ENCODE measurements at regions not wholly inside any gene's neighbourhood (a gene's known extent, or its start where the extent isn't known, plus 50 kb on each side); places are given as distances from the start of the nearest gene placed in this dataset.

- in situ Hi-C loops (cut with MboI; ENCODE audit: low sequenced_read_pairs), result no loop called here
These were observed 135.5 kb upstream of the FUT8 start for GRCh38 chr14:65277027-65277426.

- in situ Hi-C loops (cut with MboI; ENCODE audit: low sequenced_read_pairs), result no loop called here
These were observed 134.8 kb upstream of the FUT8 start for GRCh38 chr14:65277580-65278270.

DNA sequence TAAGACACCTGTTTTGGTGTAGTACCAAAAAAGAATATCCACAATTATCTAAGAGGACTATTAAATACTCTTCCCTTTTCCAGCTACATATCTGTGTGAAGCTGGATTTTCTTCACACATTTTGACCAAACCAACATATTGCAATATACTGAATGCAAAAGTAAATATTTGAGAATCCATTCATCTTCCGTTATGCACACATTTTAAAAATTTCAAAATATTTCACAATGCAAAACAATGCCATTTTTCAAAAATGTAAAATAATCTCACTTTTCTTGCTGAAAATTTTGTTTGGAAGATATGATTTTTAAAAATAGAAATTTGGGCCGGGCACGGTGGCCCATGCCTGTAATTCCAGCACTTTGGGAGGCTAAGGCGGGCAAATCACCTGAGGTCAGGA, 133.9 kb upstream of the FUT8 start:
- in situ Hi-C loops (cut with MboI; ENCODE audit: low sequenced_read_pairs), result no loop called here

DNA sequence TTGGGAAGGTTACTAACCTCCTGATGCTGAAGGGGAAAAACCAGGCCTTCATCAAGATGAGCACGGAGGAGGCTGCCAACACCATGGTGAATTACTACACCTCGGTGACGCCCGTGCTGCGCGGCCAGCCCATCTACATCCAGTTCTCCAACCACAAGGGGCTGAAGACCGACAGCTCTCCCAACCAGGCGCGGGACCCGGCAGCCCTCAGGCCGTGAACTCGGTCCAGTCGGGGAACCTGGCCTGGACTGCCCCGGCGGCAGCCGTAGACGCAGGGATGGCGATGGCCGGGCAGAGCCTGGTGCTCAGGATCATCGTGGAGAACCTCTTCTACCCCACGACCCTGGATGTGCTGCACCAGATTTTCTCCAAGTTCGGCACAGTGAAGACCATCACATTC, 133.0 kb upstream of the FUT8 start:
- in situ Hi-C loops (cut with MboI; ENCODE audit: low sequenced_read_pairs), result no loop called here

DNA sequence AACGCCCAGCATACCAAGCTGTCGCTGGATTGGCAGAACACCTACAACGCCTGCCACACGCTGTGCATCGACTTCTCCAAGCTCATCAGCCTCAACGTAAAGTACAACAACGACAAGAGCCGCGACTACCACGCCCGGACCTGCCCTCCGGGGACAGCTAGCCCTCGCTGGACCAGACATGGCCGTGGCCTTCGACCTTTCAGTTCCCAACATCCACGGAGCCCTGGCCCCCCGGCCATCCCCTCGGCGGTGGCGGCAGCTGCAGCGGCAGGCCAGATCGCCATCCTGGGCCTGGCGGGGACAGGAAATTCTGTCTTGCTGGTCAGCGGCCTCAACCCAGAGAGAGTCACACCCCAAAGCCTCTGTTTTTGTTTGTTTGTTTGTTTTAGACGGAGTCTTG, 132.6 kb upstream of the FUT8 start:
- in situ Hi-C loops (cut with MboI; ENCODE audit: low sequenced_read_pairs), result no loop called here

DNA sequence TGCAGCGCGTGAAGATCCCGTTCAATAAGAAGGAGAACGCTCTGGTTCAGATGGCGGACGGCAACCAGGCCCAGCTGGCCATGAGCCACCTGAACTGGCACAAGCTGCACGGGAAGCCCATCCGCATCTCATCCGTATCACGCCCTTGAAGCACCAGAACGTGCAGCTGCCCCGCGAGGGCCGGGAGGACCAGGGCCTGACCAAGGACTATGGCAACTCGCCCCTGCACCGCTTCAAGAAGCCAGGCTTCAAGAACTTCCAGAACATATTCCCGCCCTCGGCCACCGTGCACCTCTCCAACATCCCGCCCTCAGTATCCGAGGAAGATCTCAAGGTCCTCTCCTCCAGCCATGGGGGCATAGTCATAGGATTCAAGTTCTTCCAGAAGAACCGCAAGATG, 131.9 kb upstream of the FUT8 start:
- in situ Hi-C loops (cut with MboI; ENCODE audit: low sequenced_read_pairs), result no loop called here

GRCh38 chr14:65281991-65282895, 130.3 kb upstream of the FUT8 start:
- in situ Hi-C loops (cut with MboI; ENCODE audit: low sequenced_read_pairs), result no loop called here

DNA sequence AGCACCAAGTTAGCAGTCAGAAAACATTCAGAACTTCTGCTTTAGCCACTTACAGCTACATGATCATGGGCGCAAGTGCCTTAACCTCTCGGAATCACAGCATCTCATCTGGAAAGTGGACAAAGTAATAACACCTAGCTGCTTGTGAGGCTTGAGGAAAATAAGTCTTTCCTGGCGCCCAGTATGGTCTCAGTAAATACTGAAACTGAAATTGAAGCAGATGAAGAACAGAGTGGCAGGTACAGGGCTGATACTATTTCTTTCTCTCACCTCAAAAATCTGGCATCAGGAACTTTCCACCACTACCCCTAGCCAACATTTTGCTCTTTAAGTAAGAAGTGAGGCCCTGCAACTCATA, 129.7 kb upstream of the FUT8 start:
- in situ Hi-C loops (cut with MboI; ENCODE audit: low sequenced_read_pairs), result no loop called here

DNA sequence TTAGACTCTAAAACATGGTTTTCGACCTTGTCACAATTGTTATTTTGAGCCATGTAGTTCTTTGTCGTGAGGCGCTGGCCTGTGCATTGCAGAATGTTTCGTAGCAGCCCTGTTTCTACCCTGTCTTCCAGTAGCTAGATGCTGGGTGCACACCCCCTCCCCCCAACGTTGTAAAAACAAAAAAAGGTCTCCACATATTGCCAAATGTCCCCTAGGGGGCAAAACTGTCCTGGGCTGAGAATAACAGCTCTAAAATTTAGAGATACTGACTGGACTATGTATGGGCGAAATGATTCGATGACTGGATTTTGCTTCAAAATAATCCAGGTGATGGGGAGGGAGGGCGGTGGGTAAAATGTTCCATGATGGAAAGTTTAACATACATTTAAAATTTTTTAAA, 126.1 kb upstream of the FUT8 start:
- in situ Hi-C loops (cut with MboI; ENCODE audit: low sequenced_read_pairs), result no loop called here

DNA sequence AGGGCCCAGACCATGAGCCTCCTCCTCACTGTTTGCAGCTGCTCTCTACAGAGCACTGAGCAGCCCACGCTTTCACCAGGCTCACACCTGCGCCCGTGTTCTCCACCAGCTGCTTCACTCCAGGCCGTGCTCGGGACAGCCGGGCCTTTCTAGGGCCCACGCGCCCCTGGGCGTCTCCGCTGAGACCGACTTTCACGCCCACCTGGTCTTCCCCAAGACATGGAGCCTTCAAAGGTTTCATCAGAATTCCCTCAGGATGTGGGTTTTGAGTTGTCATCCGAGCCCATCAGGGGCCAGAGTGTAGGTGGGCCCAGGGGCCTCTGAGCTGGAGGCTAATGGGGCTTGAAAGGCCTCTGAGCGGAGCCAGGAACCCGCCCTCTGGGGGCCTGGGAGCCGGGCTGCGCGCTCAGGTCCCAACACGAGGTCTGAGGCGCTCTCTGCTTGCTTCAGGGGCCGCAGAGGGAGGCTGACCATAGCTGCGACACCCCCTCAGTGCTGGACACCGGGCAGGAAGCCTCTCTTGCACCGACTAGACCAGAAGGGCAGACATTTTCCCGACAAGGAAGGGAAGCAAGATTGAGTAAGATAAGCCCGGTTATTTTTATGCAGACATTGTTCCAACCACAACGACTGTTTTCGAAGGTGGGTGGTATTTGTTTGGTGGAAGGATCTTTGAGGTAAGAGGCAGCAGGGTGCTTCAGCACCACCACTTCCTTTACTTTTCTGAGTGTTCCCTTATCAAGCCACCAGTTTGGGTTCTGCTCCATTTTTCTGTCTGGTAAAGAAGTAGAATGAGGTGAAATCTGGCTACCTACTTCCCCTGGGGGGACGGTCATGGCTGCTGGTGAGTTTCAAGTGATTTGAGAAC, 125.0 kb upstream of the FUT8 start:
- in situ Hi-C loops (cut with MboI; ENCODE audit: low sequenced_read_pairs), result no loop called here

DNA sequence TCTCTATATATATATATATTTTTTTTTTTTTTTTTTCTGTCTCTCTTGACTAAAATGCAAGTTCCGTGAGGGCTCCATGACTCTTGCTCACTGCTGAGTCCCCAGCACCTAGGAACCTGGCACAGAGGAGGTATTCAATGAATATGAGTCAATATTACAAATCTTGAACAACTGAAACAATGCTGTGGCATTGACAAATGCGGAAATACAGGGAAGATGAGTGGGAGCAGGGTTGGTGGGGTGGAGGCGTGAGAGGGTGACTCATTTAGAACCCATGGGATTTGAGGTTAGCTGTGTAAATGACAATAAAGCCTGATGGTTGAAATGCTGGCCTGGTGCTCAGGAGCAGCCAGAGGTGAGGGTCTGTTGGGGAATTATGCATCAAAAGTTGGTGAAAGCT, 121.7 kb upstream of the FUT8 start:
- in situ Hi-C loops (cut with MboI; ENCODE audit: low sequenced_read_pairs), result no loop called here

- in situ Hi-C loops (cut with MboI; ENCODE audit: low sequenced_read_pairs), result no loop called here
These were observed 121.0 kb upstream of the FUT8 start for GRCh38 chr14:65291531-65291930.

DNA sequence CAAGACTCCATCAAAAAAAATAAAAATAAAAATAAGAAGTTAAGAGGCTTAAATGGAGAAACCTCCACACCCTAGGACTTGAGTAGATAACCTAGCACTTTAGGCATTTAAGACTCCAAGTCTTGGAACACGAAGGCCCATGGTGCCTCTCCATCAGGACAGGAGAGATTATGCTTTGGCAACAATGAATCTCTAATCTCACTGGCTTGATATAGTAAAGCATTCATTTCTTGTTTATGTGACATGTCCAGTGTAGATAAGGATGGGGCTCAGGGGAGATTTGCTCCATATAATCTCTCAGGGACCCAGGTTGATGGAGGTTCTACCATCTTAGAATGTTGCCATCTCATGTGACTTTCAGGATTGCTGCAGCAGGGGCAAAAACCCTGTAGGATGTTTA, 117.7 kb upstream of the FUT8 start:
- in situ Hi-C loops (cut with MboI; ENCODE audit: low sequenced_read_pairs), result no loop called here

DNA sequence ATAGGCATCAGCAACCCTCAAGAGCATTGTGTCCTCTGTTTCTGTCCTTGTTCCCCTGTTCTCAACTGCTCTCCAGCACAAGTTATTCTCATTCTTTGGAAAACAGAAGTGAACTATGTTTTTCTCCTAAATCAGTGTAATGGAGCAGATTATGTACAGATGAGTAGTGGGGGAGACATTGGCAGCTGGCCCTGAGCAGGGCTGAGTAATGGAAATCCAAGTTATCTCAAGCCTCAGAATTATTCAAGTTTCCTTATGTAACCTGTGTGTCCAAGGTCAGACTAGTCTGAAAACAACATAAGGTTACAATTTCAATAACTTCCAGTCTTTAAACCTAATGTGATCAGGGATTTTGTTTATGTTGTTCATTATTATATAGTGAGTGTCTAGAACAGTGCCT, 116.1 kb upstream of the FUT8 start:
- in situ Hi-C loops (cut with MboI; ENCODE audit: low sequenced_read_pairs), result no loop called here

DNA sequence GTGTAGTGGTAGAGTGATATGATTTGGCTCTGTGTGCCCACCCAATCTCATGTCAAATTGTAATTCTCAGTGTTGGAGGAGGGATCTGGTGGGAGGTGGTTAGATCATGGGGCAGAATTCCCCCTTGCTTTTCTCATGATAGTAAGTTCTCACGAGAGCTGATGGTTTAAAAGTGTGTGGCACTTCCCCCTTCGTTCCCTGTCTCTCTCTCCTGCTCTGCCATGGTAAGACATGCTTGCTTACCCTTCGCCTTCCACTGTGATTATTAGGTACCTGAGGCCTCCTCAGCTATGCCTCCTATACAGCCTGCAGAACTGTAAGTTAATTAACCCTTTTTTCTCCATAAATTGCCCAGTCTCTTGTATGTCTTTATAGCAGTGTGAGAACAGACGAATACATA, 115.7 kb upstream of the FUT8 start:
- in situ Hi-C loops (cut with MboI; ENCODE audit: low sequenced_read_pairs), result no loop called here

DNA sequence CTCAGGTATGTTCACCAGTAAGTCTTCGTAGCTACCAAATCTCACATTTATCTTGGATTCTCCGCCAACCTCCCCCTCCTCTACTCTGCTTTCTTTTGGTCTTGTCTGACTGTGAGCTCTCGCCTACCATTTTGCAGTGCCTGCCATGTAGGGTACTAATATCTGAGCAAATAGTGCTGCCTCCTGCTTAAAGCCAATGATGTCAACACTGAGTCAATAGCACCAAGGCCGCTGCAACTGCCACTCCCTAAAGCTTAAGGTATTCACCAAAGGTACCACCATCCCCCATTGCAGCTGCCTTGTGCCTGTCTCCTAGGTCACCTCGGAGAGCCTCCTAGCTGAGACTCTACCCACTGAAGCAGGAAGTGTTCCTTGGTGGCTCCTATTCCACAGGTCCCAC, 114.8 kb upstream of the FUT8 start:
- in situ Hi-C loops (cut with MboI; ENCODE audit: low sequenced_read_pairs), result no loop called here

- in situ Hi-C loops (cut with MboI; ENCODE audit: low sequenced_read_pairs), result no loop called here
These were observed 112.7 kb upstream of the FUT8 start for GRCh38 chr14:65299826-65300225.

- in situ Hi-C loops (cut with MboI; ENCODE audit: low sequenced_read_pairs), result no loop called here
These were observed 110.5 kb upstream of the FUT8 start for GRCh38 chr14:65301862-65302539.

DNA sequence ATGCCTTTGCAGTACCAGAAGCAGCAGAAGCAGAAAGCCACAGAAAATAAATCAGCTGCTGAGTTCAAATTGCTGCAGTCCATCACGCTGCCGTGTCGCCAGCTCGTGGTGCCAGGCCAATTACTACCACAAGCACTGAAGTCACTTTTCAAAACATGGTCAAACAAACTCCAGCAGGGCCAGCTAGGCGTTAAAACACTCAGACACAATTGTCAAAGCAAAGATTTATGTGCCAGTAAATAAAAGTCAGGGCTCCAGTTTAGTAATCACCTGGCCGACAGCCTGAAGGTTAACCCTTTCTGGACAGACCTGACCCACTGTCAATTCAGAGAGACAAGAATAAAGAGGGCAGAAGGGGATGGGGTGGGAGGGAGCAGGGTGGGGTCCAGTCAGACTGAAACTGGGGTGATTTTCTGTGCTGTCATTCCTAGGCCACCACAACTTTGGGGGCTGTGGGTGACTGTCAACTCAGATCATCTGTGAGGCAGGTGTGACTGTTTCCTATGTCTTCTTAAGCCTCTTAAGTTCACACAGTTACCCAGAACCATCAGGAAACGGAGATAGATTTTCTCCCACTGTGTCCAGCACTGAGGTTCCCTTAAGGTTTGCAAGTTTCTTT, 109.8 kb upstream of the FUT8 start:
- in situ Hi-C loops (cut with MboI; ENCODE audit: low sequenced_read_pairs), result no loop called here

DNA sequence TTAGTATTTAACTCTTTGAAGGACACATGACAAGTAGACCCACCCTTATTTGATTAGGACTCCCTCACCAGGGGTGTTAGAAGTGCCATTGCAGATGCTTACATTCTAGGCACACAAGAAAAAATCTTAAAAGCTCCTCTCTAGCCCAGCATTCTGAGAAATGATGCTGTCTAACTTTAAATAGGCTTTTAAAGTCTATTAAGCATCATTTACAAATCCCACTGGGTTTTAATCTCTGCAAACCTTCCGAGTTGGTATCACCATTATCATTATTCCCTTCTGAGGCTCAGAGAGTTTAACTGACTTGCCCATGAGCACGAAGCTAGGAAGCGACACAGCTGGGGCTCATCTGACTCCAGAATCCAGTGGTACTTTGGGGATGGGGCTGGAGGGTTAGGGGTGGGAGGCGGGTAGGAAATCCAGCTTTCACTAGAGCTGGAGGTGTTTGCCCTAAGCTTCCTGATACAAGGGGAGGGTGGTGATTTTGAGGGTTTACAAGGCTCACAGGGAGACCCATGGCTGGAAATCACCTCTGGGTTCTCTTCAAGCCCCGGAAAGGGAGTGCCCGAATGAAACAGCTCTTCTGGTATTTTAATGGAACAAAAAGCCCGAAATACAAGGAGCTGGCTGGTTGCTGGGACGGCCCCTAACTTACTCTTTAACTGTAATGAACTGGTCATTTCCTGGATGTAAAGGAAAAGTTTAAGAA, 109.2 kb upstream of the FUT8 start:
- in situ Hi-C loops (cut with MboI; ENCODE audit: low sequenced_read_pairs), result no loop called here
